Fibroblast of peridontal ligament (primary cell): ENCODE measurements at regions not wholly inside any gene's neighbourhood (a gene's known extent, or its start where the extent isn't known, plus 50 kb on each side); places are given as distances from the start of the nearest gene placed in this dataset.

Experiments used
- DNase-seq: peaks from one replicate; pipeline ENCODE4 v3.0.0-alpha.2; 2010; ENCODE audit errors: extremely low read depth

GRCh38 chr9:107541523-107541922 is 52.0 kb upstream of the KLF4 start:
- no peak for DNase-seq

- DNase-seq: peak; percentile 17
Observed at GRCh38 chr9:107540164-107540561, 50.6 kb upstream of the KLF4 start.

GRCh38 chr9:107539427-107540163 is 50.0 kb upstream of the KLF4 start:
- no peak for DNase-seq
